ENCODE measurements at regions not wholly inside any gene's neighbourhood (a gene's known extent, or its start where the extent isn't known, plus 50 kb on each side); places are given as distances from the start of the nearest gene placed in this dataset.
"Not testable (repeated sequence)": the region's sequence is repeated elsewhere in the genome, so short reads cannot be mapped to it uniquely, and the experiment has no call there.

DNA sequence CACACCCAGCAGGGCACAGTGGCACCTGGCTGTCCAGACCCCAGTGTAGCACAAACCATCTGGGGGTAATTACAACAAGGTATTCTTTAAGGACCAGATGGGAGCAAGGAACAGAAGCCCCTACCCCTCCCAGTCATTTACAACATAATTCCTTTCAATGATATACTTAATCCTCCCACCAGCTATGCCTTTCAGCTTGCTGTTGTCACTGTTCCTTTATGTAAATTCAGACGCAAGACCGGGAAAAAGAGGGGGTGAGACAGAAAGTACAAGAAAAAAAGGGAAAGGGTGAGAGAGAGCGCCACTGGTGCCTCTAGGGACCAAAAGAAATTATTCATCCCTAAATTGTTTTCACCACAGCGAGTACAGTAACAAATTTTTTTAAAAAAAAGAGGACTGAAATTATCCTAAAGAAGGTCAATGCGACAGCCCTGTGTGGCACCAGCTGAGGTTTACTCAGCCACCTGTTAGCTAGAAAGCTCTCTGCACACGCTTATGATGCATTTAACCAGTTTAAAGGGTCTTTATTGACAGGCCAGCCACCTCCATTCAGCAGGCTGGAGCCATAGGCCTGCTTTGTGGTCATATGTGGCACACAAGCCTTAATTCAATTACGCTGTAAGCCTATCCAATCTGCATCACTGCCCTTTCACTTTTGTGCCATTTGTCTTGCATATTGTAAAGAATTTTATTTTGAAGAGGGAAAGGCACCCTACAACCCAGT is 210.2 kb upstream of the ISL1 start:
- DNase-seq = no peak

DNA sequence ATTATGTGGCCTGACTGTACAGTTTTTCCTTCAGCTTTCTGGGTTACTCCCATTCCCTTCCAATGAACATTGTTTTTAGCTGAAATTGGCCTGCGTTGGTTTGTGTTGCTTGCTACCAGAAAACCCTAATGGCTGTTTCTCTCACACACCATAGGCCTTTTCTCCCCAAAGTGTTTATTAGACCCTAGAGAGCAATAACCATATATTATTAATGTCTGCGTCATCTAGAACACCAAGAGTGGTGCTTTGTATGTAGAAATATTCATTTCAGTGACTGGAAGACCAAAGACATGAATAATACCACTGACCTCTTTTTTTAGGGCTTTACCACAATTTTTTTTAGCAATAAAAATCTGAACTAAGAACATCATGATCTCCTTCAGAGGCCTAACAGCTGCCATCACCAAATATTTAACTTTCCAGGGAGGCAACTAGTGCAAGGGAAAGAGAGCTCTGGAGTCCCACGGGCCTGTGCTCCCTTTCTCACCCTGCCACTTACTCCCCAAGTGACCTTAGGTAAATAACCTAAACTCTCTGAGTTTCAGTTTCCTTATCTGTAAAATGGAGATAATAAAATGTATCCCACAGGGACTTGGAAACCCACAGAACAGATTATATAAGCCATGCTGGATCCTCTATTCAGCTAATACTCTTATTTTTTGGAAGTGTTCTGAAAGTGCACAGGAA is 201.9 kb upstream of the ISL1 start:
- DNase-seq = no peak

- DNase-seq = no peak
These were observed 197.4 kb upstream of the ISL1 start for GRCh38 chr5:51185850-51186329.

- no peak for DNase-seq
These were observed 195.2 kb upstream of the ISL1 start for GRCh38 chr5:51188001-51188591.

DNA sequence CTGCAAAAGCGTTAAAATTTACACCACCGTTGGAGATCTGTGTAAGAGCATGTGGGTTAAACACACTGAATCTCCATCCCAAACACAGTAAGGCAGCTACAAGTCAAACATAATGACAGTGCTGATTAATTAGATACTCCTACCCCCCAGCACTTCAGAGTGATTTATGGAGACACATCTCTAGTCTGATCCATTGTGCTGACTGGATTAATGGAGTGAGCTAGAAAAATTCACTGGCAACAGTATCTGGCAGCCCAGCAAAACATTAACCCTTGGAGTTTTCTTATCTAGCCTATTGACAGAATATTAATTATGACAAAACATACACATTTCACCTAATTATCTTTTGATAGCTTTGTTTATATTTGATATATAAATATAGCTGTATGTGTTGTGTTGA is 188.6 kb upstream of the ISL1 start:
- DNase-seq = no peak

DNA sequence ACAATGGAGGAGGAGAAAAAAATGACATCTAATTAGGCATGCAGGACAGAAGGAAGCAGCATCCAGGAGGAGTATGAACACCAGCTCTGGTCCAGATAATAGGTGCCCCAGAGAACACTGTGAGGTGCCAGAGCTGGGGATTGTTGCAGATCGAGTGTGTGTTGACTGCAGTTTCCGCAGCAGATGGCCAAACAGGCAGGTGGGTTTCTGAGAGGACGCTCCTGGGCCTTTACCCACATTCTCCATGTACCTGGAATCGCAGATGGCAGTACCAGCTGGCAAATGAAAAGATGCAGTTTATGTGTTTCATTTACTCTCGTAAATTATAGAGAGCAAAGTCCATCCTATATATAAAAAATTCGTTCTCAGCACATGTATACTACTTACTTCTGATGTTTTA is 182.2 kb upstream of the ISL1 start:
- DNase-seq = no peak

GRCh38 chr5:51201708-51202107 is 181.5 kb upstream of the ISL1 start:
- DNase-seq = no peak

DNA sequence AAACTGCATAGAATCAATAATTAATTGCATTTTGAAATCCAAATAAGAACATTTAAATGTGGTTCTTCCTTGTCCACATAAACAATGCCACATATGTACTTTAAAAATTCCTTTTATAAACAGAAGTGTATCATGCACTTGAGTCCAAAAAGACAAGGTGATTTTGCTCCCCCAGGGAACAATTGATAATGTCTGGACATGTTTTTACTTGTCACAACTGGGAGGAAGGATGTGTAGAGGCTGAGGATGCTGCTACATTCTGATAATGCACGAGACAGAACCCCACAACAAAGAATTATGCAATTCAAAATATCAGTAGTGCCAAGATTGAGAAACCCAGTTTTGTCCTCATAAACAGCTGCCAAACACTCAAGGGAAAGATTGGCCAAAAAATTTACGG is 181.1 kb upstream of the ISL1 start:
- no peak for DNase-seq

- no peak for DNase-seq
These were observed 179.7 kb upstream of the ISL1 start for GRCh38 chr5:51203598-51203997.

GRCh38 chr5:51208296-51208695 is 175.0 kb upstream of the ISL1 start:
- DNase-seq = no peak

GRCh38 chr5:51214746-51215145 is 168.5 kb upstream of the ISL1 start:
- DNase-seq = no peak

DNA sequence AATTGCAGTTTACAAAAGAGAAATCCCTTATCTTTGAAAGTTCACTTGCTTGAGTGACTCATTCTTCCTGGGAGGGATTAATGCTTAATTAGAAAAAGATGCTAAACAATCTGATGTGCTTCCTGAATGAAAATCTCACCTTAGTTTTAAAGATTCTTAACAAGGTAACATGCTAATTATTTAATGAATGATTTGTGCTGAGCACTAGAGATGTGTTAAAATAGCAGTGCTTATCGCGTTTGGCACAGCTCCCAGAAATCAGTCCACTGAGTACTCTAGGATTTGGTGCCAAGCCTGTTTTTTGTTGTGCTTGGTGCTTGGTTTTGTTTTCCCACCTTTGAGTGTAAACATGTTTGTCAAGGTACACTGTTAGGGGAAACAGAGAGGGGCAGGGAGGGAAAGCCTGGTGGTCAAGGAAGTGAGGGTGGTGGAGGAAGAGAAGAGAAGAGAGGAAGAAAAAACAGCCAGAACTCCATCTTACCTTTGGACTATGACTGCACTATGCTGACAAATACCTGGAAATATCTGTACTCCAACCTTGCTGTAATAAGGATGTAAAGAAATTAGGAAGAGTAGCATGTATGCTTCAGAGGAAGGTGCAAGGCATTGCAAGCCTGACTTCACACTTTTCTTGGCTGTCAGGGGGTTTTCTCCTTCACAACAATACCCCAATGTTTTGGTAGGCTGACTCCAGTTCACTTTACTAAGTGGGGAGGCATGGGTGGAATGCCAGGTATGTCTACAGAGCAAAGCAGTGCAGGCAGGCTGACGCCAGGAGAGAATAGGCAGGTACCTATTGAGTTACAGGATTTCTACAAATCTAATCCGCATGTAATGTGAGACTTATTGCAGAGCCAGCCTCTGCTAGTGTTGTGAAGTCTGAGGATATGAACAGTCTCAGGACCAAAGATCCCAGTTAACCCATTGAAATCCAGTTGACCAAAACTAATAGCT is 157.2 kb upstream of the ISL1 start:
- no peak for DNase-seq

GRCh38 chr5:51227963-51228470 is 155.2 kb upstream of the ISL1 start:
- DNase-seq = no peak

GRCh38 chr5:51230336-51230735 is 152.9 kb upstream of the ISL1 start:
- DNase-seq = no peak

DNA sequence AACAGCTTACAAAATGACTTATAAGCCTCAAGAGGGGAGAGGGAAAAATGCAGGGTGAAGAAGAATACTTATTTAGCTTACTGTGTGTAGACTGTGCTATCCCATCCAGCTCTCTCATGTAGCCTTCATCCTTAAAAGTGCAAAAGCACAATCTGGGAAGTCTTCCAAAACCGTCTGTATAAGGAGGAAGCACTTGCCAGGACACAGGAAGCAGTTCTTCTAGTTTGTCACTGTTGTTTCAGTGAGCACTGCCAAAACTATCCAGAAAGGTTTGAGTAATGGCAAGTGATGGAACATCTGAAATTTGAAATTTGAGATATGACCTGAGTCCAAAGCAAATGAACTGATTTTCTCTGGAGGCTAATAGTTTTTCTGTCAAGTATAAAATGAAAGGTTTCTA is 140.8 kb upstream of the ISL1 start:
- DNase-seq = no peak

DNA sequence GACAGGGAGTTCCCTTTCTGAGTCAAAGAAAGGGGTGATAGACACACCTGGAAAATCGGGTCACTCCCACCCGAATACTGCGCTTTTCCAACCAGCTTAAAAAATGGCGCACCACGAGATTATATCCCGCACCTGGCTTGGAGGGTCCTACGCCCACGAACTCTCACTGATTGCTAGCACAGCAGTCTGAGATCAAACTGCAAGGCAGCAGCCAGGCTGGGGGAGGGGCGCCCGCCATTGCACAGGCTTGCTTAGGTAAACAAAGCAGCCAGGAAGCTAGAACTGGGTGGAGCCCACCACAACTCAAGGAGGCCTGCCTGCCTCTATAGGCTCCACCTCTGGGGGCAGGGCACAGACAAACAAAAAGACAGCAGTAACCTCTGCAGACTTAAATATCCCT is 132.3 kb upstream of the ISL1 start:
- DNase-seq = not testable (repeated sequence)

DNA sequence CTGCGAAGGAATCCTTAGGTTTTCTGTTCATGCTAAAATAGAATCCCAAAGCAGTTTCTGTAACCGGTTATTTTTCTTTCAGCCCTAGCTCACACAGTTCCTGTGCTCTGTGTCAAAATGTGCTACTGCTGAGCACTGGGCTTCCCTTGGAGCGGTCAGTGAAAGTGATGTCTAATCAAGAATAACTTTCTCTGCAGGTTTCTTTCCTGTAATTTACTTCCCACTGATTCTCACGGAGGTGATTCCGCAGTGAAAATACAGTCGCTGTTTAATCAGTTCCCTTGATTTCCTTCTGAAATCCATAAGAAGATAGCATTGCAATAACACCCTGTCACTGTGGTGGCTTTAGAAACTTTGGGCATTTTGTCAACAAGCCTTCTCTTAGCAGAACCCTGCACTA is 112.0 kb upstream of the ISL1 start:
- no peak for DNase-seq

GRCh38 chr5:51273021-51273420 is 110.2 kb upstream of the ISL1 start:
- no peak for DNase-seq

DNA sequence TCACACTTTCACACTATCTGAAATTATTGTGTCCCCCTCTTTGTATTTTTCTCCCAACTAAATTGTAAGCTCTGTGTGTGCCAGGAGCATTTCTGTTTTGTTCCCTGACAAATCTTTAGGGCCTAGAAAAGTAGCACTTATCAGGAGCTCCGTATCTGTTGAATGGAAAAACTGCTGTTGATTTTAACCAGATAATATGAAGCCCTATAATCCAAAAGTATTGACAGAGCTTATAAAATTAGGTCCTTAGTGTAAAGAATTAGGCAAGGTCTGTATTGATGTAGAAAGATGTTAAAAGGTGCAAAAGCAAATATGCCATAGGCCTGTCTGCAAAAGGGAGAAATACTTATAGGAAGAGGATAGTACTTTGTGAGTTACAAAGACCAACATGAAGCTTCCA is 109.4 kb upstream of the ISL1 start:
- DNase-seq = no peak

DNA sequence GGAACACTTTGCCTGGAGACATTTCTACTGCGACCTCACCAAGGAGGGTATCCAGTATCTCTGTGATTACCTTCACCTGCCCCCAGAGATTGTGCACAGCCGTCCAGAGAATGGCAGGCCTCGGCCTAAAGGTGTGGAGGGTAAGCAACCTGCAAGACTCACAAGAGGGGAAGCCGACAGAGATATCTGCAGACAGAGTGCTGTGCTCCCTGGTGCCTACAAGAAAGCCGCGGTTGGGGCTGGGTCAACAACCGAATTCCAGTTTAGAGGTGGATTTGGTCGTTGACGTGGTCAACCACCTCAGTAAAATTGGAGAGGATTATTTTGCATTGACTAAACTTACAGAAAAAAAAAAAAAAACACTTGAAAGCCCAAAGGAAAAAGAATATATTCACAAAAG is 107.8 kb upstream of the ISL1 start:
- DNase-seq = no peak

DNA sequence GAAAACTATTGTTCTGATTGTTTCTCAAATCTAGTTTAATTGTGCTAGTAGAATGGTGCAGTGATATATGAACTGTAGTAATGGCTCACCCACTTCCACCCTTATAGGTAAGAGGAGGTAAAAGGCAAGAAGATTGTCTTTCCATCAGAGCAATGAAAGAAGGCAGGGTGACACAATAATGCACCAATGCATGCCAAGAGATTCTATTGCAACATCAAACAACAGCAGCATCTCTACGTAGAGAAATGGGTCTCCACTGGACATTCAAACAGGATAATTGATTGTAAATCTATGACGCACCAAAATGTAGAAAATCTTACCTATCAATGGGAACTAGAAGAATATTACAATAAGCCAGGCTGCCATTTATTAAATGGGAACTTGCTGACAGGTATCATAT is 107.0 kb upstream of the ISL1 start:
- DNase-seq = no peak

DNA sequence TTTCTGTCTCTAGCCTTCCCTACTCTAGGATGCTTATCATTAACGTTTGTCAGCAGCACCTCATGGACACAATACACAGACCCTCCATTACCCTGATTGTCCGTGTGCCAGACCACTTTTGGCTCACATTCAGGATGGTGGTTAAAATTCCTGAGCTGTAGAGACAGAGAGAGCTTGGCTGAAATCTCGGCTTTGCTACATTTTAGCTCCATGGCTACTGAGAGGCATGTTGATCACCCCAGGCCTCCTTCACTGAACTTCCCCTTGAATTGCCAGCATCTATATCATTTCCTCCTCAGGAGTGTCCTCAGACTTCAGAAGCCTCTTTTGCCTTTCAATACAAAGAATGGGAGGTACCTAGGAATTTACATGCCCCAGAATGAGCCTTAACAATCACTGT is 104.7 kb upstream of the ISL1 start:
- DNase-seq = no peak

Data from hematopoietic multipotent progenitor cell treated with erythropoietin and hydrocortisone succinate and interleukin-3 and kit ligand, for 6 days (in vitro differentiated cells).